GM12878 (cell line): ENCODE measurements at regions not wholly inside any gene's neighbourhood (a gene's known extent, or its start where the extent isn't known, plus 50 kb on each side); places are given as distances from the start of the nearest gene placed in this dataset.
"Not testable (repeated sequence)": the region's sequence is repeated elsewhere in the genome, so short reads cannot be mapped to it uniquely, and the experiment has no call there.

ENCODE experiments used
- ATAC-seq: fragments of 200-7000 bp; cut with Tn5 transposase; 3 replicates; pipeline ENCODE4 v1.9.1; 2020; ENCODE audit warnings: mild to moderate bottlenecking, moderate library complexity
- BruUV-seq: library from RNA; stranded (reverse); fragments of 400-500 nt; replicated peaks from 2 replicates; lab custom pipeline; 2021; lab: Mats Ljungman, UMichigan
- CTCF ChIA-PET: fragments of 300-600 bp; sonication (Branson Sonifier 250); formaldehyde crosslinking; extraction: SDS; loops from one replicate; lab custom pipeline; 2021; ENCODE audit warnings: inconsistent platforms; lab: Yijun Ruan, JAX
- POLR2A ChIA-PET: fragments of 350-600 bp; formaldehyde crosslinking; extraction: SDS; loops from one replicate; lab custom pipeline; 2021; ENCODE audit warnings: inconsistent platforms; lab: Charles Lee
- RAD21 ChIA-PET: fragments of 300-600 bp; sonication (Branson Sonifier 250); formaldehyde crosslinking; loops from one replicate; lab custom pipeline; 2023; ENCODE audit warnings: antibody characterized with exemption; ENCODE audit not compliant: unreplicated experiment; lab: Charles Lee
- SMC1A ChIA-PET: fragments of 300-600 bp; sonication (Branson Sonifier 250); formaldehyde crosslinking; loops from one replicate; lab custom pipeline; 2023; ENCODE audit not compliant: unreplicated experiment, uncharacterized antibody; lab: Charles Lee
- DNase-seq: peaks from one replicate; pipeline ENCODE4 v3.0.0-alpha.2; 2011; ENCODE audit warnings: low read depth, low spot score
- FAIRE-seq: peaks from 3 replicates; lab custom pipeline; 2011; peaks lifted over from hg19 to GRCh38; lab: Jason Lieb, UNC
- H2AFZ ChIP-seq: 2 replicates; pipeline ENCODE4 v1.6.0; 2011; ENCODE audit warnings: low read depth, low read length, control low read depth; ENCODE audit not compliant: control insufficient read depth
- H3K27ac ChIP-seq: 2 replicates; pipeline ENCODE4 v1.5.1; 2011; ENCODE audit warnings: control low read depth; ENCODE audit not compliant: control insufficient read depth, insufficient read depth
- H3K27me3 ChIP-seq, 2 experiments: replicated peaks in 1 of 2; 2 replicates each; pipeline versions ENCODE4 v1.6.0 to v1.6.1; 2011; ENCODE audit warnings: low read length in 1 of 2; ENCODE audit not compliant: control insufficient read depth in 2 of 2, insufficient read depth in 2 of 2
- H3K36me3 ChIP-seq, 2 experiments: 2 replicates each; pipeline ENCODE4 v1.5.1; 2011; ENCODE audit warnings: low read length in 1 of 2; ENCODE audit not compliant: control insufficient read depth in 2 of 2, insufficient read depth in 2 of 2
- H3K4me1 ChIP-seq: 2 replicates; pipeline ENCODE4 v1.6.1; 2011; ENCODE audit warnings: mild to moderate bottlenecking, low read length, moderate library complexity, mixed read lengths; ENCODE audit not compliant: control insufficient read depth, insufficient read depth
- H3K4me2 ChIP-seq: 2 replicates; pipeline ENCODE4 v1.6.0; 2011; ENCODE audit warnings: control low read depth; ENCODE audit not compliant: control insufficient read depth, insufficient read depth
- H3K4me3 ChIP-seq: fragments of 200-600 bp; sonication (generic); 2 replicates; pipeline ENCODE4 v1.5.1; 2016
- H3K79me2 ChIP-seq: 2 replicates; pipeline ENCODE4 v1.6.0; 2011; ENCODE audit warnings: low read length; ENCODE audit not compliant: control insufficient read depth, insufficient read depth
- H3K9ac ChIP-seq: 2 replicates; pipeline ENCODE4 v1.8.0; 2011; ENCODE audit warnings: low read length, control low read depth, mixed read lengths; ENCODE audit not compliant: control insufficient read depth, insufficient read depth
- H3K9me3 ChIP-seq: replicated peaks from 3 replicates; pipeline ENCODE4 v1.5.1; 2011; ENCODE audit warnings: mild to moderate bottlenecking, low read length; ENCODE audit not compliant: control insufficient read depth, insufficient read depth
- H4K20me1 ChIP-seq: 2 replicates; pipeline ENCODE4 v1.6.0; 2011; ENCODE audit not compliant: control insufficient read depth, insufficient read depth
- NR2F1 ChIP-seq: fragments of 450-650 bp; conservative IDR thresholded peaks from 2 replicates; pipeline ENCODE4 v1.6.1; 2017; ENCODE audit warnings: mild to moderate bottlenecking
- WGBS: methylation state at CpG from one replicate; pipeline ENCODE4 v1.1.6; 2016; ENCODE audit warnings: low lambda C conversion rate; ENCODE audit not compliant: insufficient replicate concordance, insufficient coverage; ENCODE audit errors: missing lambda C conversion rate; 5-methylcytosine and 5-hydroxymethylcytosine counted together
- in situ Hi-C: fragments of 300-500 bp; cut with MboI; formaldehyde crosslinking; loops from 9 replicates; pipeline ENCODE4 v1.14.3; 2018; ENCODE audit warnings: mixed read lengths
- intact Hi-C: fragments of 100-400 bp; cut with micrococcal nuclease; formaldehyde crosslinking; loops from one replicate; pipeline ENCODE4 v1.14.2; 2022; ENCODE audit not compliant: unreplicated experiment
- TF ChIP-seq, protein P1 (sequence below): fragments of 450-650 bp; IDR thresholded peaks from 2 replicates; pipeline ENCODE4 v1.6.1; 2016; ENCODE audit warnings: mild to moderate bottlenecking, moderate library complexity, borderline replicate concordance

DNA sequence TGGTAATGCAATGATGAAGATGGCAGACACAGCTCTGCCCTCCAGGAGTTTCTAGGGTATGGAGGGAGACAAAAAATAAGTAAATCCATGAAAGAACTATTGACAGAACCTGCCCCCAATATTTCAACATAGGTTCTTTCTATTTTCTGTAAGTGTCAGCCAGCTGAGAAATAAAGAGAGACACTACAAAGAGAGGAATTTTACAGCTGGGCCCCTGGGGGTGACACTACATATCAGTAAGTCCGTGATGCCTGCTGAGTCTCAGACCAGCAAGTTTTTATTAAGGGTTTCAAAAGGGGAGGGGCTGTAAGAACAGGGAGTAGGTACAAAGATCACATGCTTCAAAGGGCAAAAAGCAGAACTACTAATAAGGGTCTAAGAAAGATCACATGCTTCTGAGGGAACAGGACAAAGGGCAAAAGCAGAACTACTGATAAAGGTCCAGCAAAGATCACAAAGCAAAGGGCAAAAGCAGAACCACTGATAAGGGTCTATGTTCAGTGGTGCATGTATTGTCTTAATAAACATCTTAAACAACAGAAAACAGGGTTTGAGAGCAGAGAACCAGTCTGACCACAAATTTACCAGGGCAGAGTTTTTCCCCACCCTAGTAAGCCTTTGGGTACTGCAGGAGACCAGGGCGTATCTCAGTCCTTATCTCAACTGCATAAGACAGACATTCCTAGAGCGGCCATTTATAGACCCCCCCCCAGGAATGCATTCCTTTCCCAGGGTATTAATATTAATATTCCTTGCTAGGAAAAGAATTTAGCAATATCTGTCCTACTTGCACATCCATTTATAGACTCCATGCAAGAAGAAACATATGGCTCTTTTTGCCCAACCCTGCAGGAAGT is 119.0 kb upstream of the KRTAP5-11 start:
- BruUV-seq, RAD21 ChIA-PET, H3K9ac ChIP-seq, H3K36me3 ChIP-seq, CTCF ChIA-PET, H3K9me3 ChIP-seq, ATAC-seq, in situ Hi-C loops, DNase-seq, H2AFZ ChIP-seq, H3K4me3 ChIP-seq, SMC1A ChIA-PET, H3K4me1 ChIP-seq, intact Hi-C loops, H3K27me3 ChIP-seq, H3K27ac ChIP-seq, H4K20me1 ChIP-seq, H3K4me2 ChIP-seq, H3K79me2 ChIP-seq, POLR2A ChIA-PET, FAIRE-seq: not testable (repeated sequence)
- WGBS, result 42% methylated on average over 3 of the region's 3 CpGs
- TF ChIP-seq NR2F1, result 0 out of 2 replicates have a peak, but pooled peaks have one; percentile 14

DNA sequence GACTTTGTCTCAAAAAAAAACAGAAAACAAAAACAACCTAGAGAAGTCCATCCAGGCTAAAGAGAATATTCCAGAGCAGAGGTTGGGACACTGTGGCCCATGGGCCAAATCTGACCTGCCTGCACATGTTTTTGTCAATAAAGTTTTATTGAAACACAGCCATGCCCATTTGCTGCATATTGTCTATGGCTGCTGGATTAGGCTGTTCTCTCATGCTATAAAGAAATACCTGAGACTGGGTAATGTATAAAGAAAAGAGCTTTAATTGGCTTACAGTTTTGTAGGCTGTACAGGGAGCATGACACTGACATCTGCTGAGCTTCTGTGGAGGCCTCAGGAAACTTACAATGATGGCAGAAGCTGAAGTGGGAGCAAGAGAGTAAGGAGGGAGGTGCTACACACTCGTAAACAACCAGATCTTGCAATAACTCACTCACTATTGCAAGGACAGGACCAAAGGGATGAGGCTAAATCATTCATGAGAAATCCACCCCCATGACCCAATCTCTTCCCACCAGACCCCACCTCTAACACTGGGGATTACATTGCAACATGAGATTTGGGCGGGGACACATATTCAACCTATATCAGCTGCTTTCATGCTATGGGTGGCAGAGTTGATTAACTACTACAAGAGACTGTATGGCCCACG is 122.5 kb upstream of the KRTAP5-11 start:
- not testable (repeated sequence) for ATAC-seq

More for the DNA sequence above, 122.5 kb upstream of the KRTAP5-11 start:
- BruUV-seq, FAIRE-seq, H3K4me1 ChIP-seq, H3K4me3 ChIP-seq, H3K9me3 ChIP-seq, RAD21 ChIA-PET, H3K36me3 ChIP-seq, H2AFZ ChIP-seq, POLR2A ChIA-PET, in situ Hi-C loops, DNase-seq, H3K27me3 ChIP-seq: not testable (repeated sequence)
- TF ChIP-seq, protein P1, sequence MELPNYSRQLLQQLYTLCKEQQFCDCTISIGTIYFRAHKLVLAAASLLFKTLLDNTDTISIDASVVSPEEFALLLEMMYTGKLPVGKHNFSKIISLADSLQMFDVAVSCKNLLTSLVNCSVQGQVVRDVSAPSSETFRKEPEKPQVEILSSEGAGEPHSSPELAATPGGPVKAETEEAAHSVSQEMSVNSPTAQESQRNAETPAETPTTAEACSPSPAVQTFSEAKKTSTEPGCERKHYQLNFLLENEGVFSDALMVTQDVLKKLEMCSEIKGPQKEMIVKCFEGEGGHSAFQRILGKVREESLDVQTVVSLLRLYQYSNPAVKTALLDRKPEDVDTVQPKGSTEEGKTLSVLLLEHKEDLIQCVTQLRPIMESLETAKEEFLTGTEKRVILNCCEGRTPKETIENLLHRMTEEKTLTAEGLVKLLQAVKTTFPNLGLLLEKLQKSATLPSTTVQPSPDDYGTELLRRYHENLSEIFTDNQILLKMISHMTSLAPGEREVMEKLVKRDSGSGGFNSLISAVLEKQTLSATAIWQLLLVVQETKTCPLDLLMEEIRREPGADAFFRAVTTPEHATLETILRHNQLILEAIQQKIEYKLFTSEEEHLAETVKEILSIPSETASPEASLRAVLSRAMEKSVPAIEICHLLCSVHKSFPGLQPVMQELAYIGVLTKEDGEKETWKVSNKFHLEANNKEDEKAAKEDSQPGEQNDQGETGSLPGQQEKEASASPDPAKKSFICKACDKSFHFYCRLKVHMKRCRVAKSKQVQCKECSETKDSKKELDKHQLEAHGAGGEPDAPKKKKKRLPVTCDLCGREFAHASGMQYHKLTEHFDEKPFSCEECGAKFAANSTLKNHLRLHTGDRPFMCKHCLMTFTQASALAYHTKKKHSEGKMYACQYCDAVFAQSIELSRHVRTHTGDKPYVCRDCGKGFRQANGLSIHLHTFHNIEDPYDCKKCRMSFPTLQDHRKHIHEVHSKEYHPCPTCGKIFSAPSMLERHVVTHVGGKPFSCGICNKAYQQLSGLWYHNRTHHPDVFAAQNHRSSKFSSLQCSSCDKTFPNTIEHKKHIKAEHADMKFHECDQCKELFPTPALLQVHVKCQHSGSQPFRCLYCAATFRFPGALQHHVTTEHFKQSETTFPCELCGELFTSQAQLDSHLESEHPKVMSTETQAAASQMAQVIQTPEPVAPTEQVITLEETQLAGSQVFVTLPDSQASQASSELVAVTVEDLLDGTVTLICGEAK, result peak; percentile 63
- TF ChIP-seq, all 136 proteins: peak for 1; not testable (repeated sequence) for 135
- CTCF ChIA-PET, H4K20me1 ChIP-seq, H3K9ac ChIP-seq, H3K4me2 ChIP-seq, intact Hi-C loops, H3K27ac ChIP-seq, H3K79me2 ChIP-seq, SMC1A ChIA-PET: not testable (repeated sequence)
- WGBS, result 46% methylated on average over 2 of the region's 3 CpGs
